Inferior parietal cortex (tissue), 1 donor: ENCODE measurements at regions not wholly inside any gene's neighbourhood (a gene's known extent, or its start where the extent isn't known, plus 50 kb on each side); places are given as distances from the start of the nearest gene placed in this dataset.
A peak's percentile ranks its signal among the peaks of the same experiment; 100 is the strongest.

Source experiments
- DNase-seq: peaks from one replicate; pipeline ENCODE4 v3.0.0-alpha.2; 2016; ENCODE audit errors: extremely low spot score

DNA sequence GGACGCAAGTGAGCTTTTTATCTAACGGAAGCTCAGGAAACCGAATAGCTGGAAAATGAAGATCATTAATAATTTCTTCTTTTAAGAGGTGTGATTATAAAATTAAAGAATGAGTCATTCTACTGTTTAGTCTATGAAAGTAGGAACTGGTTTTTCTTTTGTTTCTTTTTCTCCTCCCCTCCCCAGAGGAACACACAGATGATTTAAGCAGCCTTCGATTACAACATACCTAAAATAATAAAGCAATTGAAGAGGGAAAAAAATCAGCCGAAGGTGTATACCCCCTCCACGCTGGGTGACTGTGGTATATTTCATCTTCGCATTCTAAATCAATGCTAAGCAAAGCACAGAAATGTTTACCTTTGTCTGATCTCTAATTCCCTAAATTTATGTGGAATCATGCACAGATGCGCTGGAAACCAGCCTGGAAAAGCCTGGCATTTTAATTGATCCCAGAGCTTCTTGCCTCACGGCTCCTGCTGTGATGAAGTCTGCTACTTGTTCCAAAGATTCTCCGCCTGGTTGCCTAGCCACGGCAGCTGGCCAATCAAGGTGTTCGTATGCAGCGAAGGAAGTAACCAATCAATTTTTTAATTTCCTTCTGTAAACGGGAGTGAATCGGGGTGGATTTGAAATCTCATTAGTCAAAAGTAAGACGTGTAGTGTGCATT, 133.9 kb downstream of the FANCF start:
- DNase-seq: peak; percentile 24

DNA sequence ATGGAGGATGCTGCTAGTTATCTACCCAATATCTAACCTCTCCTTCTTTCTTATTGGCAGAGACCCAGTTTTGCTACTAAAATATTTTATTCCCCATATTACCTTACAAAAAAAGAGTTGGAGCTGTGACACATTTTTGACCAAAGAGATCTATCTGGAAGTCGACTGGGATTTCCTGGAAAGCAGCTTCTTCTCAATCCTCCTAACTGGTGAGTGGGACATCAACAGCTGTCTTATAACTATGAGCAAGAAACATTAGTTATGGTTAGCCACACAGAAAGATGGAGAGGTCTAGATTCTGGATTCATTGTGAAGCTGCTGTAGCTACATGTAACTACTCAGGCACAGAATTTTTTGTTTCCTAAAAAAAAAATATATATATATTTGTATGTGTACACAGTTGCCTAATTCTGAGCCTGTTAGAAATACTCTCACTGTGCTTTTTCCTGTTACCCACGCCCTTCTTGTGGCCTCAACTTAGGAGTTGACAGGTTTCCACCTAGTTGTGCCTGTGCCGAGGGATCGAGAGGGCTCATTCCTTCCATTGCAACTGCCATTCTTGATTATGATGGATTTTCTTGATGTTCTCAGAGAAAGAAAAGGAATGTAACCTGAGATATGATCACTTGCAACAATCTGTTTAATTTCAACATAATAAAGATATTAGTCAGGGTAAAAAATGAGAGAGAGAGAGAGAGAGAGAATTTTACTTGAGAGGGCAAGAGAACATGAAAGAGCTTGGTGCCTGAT, 142.0 kb downstream of the SLC17A6 start:
- DNase-seq: no peak

DNA sequence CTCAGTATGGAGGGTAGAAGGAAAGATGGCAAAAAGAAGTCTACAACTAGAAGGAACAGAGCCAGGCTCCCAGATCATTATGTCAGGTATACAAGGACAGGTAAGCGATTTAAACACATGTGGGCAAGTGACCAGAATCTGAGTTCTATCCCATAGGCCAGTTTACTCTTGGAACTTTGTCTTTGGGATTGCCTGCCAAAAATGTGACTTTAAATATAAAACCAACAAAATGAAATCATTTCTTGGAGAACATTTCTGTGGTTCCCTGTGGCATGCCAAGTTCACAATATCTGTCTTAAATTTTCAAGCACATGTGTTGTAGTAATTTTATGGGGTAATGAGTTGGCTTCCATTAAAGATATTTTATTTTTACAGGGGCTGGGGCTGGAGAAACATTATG, 141.0 kb downstream of the SLC17A6 start:
- no peak for DNase-seq

DNA sequence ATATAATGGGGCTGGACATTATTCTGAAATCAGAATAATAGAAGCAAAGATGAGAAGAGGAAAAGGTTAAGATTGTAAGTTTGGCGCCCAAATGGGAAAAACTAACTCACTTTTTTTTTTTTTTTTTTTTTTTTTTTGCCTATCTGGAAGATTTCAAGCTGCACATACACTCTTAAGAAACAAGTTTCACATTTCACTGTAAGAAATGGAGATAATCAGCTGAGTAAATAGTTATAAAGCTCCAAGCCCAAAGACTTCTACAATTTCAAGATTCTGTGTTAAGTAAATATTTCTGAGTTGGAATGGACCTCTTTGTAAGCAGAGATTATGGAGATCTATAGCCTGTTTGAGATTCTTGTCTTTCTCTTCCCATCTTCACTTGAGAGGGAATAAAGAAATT, 140.0 kb downstream of the SLC17A6 start:
- no peak for DNase-seq

DNA sequence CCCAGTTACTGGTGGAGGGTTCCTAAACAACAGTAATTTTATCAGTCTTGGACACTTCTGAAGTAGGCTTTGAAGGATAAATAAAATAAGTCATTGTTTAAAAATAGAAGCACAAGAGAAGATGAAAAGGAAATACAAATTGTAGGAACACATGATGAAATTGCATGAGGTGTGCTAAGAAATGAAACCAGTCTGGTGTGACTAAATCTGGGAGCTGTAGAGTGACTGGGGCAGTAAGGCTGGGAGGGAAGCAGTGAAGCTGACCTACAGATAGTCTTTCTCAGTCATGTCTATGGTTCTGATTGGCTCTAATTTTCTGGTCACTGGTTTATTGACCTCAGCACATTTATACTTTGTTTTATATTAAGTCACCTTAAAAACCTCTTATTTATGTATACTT, 139.1 kb downstream of the SLC17A6 start:
- DNase-seq: no peak

DNA sequence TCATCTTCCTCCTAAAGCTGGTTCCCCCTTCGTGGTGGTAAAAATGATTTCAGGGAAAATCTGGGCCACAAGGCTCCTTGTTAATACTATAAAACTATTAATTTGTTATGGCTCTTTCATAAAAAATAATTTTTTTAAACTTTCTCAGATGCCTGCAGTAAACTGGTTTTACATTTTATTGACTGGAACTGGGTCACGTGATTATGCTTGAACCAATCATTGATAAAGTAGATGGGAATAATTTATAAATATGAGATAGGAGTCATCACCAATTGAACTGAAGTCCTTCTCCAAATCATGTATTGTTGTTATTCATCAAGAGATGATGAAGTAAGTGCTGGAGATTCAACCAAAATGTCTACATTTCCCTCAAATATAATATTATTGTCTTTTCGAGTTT, 138.4 kb downstream of the SLC17A6 start:
- DNase-seq: no peak

DNA sequence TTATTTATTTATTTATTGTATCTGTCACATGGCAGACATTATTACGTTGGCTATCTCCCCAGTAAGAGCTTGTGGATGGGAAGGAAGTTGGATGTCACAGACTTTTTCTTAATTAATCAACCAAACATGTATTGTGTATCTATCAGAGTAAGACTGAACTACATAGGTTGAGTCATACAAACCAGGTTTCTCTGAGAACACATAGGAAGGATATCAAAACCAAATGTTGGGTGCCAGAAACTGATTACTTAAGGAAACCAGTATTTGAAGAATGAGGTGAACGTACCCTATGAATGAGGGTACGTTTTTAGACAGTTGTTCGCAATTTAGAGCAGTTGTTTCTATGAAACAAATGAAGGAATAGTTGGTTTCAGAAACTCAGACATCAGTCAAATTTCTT, 136.4 kb downstream of the SLC17A6 start:
- no peak for DNase-seq

DNA sequence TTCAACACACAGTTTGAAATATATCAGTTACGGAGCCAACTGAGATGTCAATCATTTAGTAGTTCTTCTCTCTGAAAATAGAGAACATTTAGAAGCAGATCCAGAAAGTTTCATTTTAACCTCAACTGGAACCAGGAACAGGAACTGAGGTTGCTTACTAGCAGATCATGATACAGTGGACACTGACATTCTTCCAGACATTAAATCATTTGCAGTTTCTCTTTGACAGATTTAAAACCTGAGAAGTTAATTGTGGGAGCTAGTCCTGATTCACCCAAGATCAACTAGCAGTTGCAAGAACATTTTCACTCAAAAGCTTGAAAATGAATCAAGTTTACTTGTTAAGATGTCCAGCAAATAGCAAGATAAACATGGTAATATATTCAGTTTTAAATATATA, 135.4 kb downstream of the SLC17A6 start:
- DNase-seq: no peak

DNA sequence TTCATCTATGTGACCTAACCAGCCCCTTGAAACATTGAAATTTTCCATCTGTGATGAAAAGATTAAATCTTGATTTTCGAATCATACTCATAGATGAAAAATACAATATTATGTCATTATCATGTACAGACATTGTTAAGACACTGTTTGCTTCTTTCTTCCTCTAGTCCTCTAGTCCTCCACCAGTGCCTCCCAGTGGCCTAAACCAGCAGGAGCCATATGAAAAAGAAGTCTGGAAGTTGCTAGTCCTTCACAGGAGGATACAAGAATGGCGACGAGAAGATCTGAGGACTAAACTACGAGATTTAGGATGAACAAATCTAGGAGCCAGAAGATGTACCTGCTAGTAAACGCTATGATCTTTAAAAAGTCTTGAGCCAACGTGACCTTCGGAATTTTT, 134.1 kb downstream of the SLC17A6 start:
- no peak for DNase-seq

DNA sequence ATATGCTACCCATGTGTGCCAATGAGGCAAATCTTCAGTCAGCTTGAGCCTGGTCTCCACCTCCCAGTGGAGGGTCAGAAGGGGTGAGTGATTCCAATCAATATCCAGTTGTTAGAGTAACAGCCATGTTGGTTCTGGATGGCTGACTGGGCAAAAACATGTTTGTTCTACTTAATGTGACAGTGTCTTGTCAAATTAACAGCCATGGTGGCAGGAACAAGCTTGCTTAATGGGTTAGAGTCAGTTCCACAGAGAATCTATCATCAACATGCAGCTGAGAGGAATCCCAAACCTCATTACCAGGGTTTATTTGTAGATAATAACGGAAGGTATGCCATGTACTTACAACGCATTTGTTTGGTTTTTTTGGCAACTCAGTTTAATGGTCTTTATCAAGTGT, 133.2 kb downstream of the SLC17A6 start:
- no peak for DNase-seq

DNA sequence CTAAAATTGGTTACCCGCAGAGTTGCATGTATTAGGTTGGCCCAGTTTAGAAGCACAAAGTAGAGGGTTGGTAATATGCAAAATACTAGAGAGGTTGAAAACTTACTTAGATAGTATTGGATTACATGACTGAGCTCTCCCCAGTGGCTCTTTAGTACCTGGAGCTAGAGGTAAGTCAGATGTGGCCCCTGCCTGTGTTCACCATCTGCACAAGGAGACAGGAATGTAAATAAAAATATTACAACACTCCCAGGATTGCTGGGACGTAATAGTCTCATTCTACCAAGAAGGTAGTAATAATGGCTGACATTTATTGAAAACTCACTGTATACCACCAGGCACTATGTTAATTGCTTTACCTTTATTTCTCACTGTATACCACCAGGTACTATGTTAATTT, 129.6 kb downstream of the SLC17A6 start:
- no peak for DNase-seq

DNA sequence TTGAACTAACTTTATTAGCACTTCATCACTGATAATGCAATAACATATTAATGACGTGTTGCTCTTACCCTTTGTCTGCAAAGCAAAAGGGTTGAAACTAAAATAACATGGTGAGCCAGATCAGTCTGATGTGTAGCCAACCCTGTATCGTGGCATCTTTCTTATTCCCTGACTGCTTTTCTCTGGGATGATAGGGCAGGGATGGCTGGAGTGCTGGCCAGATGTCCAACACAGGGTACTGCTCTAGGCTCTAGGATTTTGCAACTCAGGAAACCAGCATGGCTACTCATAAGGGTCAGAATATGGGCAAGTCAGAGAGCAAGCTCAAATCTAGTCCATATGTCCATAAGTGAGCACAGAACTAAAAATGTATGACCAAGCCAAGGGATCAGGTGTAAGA, 129.1 kb downstream of the SLC17A6 start:
- no peak for DNase-seq

DNA sequence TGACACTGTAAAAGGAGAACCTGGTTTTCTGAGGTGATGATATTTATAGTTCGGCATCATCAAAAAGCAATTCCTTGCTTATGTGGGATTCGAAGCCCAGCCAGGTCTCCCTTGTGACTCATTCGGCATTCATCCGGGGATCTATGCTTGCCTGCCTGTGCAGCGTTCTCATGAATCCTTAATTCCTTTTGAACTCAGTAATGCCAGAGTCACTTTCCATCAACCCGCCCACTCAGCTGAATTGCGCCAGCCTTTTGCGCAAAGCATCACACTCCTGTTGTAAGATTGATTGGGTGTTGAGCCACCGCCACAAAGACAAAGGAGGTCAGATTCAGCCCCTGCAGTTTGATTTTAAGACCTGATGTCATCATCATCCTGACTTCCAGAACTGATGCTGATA, 128.6 kb downstream of the SLC17A6 start:
- DNase-seq: no peak

DNA sequence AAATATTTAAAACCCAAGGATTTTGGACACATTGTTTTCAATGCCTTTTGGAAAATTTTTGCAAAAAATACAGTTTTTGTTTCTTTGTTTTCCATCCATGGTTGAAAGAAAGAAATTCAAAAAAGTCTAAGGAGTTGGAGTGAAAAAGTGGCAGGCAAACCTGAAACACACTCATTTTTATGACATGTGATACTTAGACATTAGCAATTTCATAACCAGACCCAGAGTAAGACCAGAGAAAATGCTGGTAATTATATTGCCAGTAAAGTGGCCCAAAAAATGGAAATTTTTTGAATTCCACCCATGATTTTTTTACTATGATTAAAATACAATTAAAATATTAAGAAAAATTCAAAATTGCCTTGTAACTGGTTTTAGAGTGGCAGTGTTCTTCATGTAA, 128.2 kb downstream of the SLC17A6 start:
- DNase-seq: no peak

DNA sequence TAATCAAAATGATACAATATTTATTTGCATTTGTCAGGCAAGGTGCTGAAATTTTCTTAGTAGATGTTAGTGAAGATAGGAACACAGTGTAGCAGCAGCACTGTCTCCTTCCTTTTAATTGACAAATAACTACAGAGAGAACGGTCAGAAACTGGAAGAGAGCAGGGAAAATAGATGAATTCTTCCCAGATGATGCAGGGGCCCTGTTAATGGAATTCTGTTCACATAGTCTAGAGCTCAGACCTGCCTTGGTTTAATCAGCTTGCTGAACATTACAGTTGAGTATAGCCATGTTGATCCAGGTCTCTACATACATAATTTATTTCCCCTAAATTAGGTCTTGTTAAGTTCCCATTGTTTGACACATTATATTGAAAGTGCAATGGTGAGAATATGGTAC, 127.4 kb downstream of the SLC17A6 start:
- no peak for DNase-seq

DNA sequence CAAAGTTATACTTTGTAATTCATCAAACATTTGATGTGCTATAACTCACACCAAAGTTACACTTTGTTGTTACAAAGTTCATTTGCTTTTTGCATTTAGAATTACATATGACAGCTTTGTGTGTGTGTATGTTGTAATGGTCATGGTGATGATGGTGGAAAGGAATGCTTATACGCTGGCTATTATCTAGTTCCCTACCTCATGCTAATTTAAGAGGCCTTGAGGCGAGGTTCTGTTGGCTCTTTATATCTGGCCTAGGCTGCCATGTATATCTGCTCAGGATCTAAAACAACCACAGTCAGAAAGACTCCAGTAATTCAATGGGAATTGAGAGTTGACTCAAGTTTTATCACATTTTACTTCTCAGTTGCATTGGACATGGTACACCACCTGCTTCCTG, 123.4 kb downstream of the SLC17A6 start:
- no peak for DNase-seq

DNA sequence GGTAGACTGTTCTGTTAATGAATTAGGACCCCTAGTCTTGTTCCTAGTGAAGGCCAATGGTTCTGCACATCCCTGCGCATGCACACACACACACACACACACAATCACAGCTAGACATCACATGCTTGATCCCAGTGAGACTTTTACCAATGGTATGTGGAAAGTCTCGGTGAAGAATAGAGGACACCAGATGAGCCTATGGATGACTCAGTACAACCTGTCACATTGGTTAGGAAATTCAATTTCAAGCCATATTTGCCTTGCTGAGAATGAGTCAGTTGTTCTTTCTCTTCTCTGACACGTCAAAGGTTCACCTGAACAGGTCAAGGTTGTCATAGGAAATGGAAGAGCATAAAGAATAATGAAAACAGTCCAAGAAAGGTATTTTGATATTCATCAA, 122.0 kb downstream of the SLC17A6 start:
- DNase-seq: no peak

DNA sequence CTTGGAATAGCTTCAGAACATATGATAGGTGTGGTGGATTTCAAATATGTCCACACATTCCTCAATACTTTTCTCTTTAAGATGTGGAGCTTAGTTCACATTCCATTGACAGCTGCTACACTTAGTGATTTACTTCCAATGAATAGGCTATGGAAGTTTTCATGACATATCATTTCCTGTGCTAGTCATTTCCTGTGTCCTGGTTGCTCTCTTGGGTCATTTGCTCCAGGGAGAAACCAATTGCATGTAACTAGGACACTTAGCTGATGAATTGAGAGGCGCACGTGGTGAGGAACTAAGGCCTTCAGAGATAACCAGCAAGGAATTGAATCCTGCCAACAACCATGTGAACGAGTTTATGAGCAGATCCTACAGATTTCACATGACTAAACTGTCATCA, 120.9 kb downstream of the SLC17A6 start:
- no peak for DNase-seq

DNA sequence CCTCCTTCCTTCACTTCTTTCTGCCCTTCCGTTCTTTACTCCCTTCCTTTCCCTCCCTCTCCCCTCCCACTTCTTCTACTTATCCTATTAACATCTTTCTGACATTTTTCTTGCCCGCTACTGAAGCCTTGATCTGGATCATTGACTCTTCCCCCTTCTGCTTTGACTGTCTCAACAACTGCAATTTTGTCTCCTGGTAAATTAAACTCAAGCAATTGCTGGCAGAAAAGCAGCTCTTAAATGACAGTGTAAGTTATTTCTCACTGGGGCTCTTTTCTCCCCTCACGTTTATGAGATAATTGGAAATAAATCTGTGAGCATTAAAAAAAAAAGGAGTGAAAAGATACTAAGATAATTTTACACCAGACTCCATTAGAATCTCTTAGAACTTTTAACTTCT, 120.0 kb downstream of the SLC17A6 start:
- DNase-seq: no peak

DNA sequence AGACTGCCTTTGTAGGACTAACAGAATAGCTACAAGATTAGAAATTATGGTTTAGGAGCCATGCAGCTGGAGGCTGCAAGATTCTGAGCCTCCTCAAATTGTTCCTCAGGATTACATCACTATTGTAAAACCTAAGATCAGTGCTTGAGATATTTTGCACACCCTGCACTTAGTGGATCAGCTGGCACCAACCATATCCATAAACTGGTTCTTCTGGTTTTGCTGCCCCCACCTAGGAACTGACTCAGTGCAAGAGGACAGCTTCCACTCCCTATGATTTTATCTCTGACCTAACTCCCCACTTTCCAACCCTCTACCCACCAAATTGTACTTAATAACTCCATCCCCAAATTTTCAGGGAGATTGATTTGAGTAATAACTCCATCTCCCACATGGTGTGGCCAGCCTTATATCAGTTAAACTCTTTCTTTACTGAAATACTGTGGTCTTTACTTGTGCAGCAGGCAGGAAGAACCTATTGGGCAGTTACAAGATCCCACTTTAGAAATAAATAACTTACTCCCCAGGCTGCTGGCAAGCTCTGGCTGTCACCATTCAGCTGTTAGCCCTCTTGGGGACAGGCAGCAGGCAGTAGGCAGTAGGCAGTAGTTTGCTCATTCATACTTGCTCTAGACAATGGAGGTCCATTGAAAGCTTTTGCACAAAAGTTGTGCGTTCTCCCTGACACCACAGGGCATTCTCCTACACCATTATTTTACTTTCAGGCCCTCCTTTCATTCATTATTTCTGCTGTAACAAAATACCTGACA, 119.0 kb downstream of the SLC17A6 start:
- DNase-seq: no peak

DNA sequence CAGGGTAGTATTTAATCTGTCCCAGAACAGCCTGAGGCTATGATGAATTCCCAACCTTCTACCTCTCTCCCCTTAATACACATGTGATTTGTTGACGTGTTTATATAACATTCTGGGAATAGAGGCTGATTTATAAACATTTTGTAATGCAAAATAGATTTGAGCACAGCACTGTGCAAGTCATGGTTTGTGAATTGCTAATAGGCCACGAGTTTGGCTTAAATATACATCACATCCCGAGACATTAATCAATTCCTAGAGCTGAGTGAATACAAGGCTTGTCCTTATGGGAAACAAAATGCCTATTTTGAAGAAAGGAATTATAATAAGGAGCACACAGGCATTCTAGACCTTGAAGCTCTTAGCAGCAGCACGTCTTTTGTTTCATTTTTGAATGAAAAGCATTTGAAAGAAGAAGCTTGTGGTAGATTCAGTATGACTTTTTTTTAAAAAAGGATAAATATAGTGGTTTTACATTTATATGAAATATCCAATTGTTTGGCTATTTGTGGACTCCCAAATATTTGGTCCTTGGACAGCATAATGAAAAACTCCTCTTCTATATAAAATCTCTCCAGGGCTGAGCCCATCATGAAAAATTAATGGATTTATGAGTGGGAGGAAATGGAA, 116.4 kb downstream of the SLC17A6 start:
- DNase-seq: no peak

DNA sequence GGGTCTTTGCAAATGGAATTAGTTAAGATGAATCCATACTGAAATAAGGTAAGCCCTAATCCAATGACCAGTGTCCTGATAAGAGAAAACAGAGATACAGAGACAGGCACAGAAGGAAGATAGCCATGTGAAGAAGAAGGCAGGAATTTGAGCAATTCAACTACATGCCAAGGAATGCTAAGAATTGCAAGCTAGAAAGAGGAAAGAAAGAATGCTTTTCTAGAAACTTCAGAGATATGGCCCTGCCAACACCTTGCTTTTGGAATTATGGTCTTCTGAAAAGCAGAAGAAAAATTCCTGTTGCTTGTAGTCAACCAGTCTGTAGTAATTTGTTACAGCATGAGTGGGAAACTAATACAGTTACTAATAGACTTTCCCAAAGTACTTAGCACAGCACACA, 111.3 kb downstream of the SLC17A6 start:
- DNase-seq: no peak

DNA sequence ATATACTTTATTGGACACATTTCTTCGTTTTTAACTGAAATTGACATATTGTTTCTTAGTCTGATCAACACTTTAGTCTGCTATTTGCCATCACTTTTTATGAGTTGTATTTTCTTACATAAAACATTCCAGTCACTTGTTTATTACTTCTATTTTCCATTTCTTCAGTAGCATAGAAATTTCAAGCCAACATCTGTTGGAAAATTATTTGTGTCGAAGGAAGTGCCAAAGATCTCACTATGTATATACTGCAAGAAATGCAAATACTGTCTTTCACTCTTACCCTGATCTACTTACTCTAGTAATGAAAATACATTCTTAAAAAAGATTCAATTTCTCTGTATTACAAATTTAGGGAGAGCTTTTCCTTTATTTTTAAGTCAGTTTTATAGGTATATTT, 105.9 kb downstream of the SLC17A6 start:
- DNase-seq: no peak
